SIG-M5 treated with dmso at 0.1 percent for 504 hours (cell line): ENCODE measurements at regions not wholly inside any gene's neighbourhood (a gene's known extent, or its start where the extent isn't known, plus 50 kb on each side); places are given as distances from the start of the nearest gene placed in this dataset.
"Not testable (repeated sequence)": the region's sequence is repeated elsewhere in the genome, so short reads cannot be mapped to it uniquely, and the experiment has no call there.

Experiments used
- DNase-seq: peaks from one replicate; lab custom pipeline; 2025; ENCODE audit not compliant: unreplicated experiment; lab: John Stamatoyannopoulos, UW

DNA sequence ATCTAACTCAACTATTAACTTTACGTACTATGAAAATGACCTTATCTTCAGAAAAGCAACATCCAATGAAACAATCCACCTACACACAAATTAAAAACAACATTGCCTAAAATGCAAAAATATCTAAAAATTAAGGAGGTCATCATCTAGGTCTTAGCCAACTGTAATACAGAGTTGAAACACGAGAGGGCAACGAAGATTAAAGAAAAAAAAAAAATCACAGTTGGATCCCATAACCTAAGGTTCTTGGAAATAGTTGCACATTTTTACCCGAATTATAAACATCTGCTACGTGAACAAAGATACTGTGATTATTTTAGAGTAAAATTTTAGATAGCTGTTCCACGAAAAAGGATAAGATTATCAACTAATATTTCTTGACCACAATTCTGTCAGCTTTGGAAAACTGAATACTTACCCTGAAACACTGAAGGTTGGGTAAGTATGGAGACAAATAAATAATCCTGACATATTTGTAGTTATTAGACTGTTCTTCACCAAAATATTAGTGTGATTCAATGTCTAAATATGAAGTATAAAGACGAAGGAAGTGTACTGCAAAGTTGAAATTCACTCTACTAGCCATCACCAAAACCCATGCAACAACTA is 88.0 kb upstream of the AK4 start:
- DNase-seq = peak; percentile 25

GRCh38 chr1:65062339-65062738 is 85.7 kb upstream of the AK4 start:
- no peak for DNase-seq

GRCh38 chr1:65063025-65063424 is 85.0 kb upstream of the AK4 start:
- no peak for DNase-seq

- DNase-seq = no peak
Observed at GRCh38 chr1:65064981-65065380, 83.0 kb upstream of the AK4 start.

DNA sequence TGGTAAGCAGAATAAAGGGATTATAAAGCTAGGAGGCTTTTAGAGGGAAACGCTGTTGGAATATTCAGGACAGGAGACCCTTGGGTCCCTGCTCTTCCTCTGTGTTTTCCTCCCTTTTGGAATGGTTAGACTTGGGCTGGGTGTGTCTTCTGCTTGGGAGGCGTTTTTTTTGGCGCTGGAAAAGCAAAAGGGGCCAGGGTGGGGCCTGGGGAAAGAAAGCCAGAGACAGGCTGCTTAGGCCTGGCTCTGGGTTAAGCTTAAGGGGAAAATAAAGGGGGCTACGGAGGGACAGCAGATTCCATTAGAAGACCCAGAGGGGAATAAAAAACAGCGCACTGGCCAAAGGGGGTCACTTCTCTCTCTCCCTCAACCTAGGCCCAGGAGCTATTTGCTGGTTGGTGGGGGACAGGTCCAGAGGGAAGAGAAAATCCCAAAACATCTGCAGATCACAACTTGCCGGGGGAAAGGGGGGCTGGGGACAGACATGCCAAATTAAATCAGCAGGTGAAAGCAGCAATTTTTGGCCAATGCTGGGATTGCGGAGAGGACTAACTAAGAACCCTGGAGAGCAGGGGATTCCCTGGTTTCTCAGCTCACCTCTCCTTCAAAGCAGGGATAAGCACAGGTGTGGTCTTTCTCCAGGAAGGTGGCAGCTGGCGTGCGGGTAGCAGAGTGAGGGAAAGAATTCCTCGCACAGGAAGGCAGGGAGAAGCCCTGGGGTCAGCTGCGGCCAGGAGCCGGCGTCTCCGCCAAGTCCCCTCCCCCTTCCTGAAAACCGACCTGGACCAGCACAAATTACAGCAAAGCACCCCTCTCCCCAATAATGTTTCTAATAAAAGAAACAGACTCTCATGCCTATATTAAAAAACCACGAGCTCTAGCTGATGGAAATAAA is 82.2 kb upstream of the AK4 start:
- no peak for DNase-seq

DNA sequence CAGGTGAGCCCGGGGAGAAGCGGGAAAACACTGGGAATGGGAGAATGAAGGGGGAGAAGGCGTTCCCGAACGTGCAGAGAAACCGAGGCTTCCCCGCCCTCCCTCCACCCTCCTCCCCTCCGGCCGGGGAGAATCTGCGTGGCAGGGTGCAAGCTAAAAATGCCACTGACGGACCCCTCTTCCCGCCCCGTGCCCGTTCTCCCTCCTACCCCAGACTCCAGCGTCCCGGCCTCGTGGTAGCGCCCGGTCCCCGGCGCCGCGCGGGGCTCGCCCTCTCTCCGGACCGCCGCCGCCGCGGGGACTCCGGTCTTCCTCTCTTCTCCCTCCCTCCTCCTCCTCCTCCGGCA is 81.6 kb upstream of the AK4 start:
- DNase-seq = no peak

DNA sequence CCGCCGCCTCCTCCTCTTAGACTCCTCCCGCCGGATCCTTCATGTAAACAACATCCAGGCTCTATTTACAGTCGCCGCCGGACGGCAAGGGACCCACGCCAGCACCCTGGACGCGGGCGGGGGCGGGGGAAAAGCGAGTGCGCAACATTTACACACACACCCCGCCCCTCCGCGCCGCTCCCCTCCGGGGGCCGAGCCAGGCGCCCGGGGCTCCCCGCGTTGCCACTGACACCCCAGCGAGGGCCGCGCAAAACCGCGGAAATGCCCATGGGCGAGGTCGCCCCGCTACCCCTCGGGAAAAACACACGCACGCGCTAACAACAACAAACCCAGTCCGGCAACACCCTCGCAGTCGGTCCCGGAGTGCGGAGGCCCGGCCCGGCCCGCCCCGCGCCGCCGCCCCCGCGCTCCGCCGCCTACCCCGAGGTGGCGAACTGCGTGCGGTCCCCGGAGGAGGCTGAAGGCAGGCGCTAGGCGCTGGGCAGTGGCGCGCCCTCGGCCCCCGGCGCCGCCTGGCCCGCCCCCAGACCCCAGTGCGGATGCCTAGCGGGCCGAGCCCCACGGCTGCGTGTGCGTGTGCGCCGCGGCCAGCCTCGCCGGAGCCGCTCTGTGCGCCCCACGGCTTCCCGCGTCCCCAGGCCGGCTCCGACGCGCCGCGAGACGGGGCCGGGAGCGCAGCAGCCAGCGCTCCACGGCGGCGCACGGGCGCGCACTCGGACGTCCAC is 81.1 kb upstream of the AK4 start:
- peak; percentile 68 for DNase-seq

DNA sequence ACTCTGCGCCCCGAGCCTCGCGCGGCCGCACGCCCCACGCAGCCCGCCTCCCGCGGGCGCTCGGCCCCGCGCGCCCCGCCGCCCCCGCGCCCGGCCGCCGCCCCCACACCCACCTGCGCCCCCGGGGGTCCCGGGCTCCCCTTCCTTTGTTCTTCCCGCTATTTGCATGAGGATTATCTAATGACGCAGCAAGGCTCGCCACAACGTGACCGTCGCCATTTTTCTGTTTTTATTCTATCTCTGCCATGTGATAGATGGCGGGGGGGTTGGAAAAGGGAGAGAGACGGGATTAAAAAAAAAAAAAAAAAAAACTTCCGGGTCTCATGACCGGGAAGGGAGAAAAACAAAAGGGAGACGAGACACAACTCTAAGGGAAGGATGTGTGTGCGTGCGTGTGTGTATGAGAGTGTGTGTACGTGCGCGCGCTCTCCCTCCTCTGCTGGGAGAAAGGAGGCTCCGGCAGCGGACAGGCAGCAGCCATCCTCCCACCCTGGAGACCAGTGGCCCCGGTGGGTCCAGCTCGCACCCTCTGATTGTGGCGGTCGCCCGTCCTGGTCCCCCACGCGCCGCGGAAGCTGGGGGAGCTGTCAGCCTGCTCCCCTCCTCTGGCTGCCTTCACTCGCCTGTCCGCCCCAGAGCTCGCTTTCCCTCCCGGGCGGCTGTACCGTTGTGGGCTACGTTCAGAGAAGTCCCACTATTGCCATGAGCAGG is 80.4 kb upstream of the AK4 start:
- peak; percentile 65 for DNase-seq

DNA sequence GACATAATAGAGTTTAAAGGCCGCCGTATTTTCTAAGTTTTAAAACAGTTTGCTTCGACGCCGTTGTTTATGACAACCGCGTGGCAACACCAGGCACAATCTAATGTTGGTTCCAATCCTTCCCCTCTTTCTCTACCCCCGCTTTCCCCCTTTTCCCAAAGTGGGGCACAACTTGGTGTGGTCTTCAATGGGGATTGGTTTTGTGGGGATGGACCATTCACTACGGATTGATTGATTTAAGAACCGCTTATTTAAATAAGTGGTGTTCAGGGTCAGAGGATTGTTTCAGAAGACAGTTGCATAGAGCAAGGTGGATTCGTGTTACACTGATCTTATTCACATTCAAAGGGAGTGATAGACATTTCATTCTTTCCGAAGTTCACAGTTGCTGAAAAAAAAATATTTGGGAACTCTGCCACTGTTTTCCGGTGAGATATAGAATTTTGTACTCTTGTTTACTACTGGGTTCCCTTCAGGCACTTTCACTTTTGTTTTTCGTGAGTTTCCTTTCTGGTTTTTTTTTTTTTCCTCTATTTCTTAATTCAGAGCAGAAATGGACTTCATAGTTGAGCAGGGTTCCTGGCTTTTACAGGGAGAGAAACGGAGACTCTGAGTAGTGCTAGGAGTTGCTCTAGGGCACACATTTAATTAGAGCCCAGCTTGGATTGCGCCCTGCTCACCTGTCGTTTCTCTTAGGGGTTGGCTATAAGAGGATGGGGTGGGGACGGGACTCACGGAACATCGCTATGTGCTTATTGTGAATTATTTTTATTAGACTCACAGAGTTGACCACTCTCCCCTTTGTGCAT is 79.6 kb upstream of the AK4 start:
- DNase-seq = peak; percentile 41

- DNase-seq = no peak
Observed at GRCh38 chr1:65069011-65069565, 78.9 kb upstream of the AK4 start.

DNA sequence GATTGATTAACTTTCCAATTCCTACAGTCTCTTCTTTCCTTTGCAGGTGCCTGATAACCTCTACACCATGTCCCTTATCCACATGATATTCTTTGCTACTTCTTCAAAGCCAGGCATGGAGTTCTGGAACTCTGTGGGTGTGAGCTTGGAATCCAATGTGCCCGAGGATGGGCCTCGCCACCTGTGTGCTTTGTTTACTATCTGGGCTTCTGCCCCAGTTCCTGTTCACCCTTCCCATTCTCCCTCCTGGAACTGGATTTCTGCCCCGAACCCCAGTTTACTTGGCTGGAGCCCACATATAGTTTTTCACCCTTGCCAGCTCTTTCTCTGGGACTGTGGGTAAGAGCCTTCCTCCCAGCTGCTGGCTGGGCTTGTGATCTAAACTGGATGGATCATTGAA is 75.2 kb upstream of the AK4 start:
- no peak for DNase-seq

DNA sequence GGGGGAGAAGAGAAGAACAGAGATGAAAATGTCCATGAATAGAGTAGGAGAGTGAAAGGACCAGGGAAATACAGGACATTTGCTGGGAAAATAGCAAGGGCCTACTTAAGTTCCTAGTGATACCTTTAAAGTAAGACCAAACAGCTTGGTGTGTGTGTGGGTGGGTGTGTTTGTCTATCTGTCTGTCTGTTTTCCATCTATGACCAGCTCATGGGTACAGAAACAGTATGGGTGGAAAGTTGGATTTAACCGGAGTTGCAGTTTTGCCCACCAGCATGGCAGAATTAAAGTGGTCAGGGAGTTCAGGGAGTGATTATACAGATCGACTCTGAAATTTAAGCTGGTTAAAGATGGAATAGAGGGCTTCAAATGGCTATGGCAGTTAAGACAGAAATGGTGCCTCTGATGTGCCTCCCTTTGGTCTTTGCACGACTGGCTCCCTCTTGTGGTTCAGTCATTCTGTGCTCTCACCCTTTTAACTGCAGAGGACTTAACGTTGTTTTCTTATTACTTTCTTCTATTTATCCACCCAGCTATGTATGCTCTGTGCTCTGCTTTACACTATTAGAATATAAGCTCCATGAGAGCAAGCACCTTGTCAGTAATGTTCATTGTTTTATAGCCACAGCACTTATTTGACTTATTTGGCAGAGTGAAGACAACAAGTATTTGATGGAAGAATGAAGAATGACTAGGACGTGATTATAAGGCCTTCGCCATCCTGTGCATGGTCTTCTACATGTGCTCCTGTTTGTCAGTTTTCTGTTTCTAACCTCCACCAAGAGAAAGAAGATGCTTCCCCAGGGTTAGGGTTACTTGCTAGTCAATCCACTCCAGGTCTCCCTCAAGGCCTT is 72.7 kb upstream of the AK4 start:
- DNase-seq = peak; percentile 68

- no peak for DNase-seq
Observed at GRCh38 chr1:65077369-65077768, 70.6 kb upstream of the AK4 start.

GRCh38 chr1:65079941-65080340 is 68.1 kb upstream of the AK4 start:
- DNase-seq = no peak

DNA sequence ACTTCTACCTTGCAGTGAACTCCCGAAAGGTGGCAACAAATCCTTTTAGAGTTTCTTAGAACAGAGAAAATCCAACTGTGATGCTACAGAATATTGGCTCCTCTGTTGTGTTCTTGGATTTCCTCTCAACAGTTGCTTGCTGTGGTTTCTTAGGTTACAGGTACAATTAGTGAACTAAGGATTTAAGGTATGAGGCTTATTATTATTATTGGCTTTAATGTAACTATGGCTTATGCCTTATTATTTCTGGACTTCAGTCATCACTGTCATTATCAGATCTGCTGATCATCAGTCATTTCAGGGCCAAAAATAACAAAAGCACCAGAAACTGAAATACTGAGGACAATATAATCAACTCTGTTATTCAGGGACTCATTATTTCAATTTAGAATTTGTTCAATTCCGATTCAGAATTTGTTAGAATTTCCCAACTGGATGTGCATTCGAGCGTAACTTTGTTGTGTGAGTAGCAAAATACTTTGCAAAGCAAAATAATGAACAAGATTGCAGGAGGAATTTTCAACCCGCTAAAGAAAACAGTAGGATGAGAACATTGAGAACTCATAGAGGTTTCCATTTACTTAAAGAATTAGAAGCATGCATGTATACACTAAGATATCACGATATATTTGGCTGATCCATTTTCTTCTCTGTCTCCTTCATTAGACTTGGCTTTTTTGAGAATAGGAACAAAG is 65.5 kb upstream of the AK4 start:
- no peak for DNase-seq

GRCh38 chr1:65083263-65083896 is 64.6 kb upstream of the AK4 start:
- no peak for DNase-seq

DNA sequence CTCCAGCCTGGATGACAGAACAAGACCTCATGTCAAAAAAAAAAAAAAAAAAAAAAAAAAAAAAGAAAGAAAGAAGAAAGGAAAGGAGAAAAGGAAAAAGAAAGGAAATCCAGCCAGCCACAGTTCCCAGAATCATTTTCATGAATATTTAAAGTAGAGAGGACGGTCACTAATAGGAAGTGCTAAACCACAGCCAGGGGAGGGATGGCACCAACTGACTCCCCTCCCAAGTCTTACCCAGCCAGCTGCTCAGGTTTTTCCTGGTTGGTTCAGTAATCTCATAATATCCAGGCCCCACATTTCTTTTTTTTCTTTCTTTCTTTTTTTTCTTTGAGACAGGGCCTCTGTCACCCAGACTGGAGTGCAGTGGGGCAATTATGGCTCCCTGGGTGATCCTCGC is 63.9 kb upstream of the AK4 start:
- DNase-seq = no peak

GRCh38 chr1:65087519-65087918 is 60.5 kb upstream of the AK4 start:
- DNase-seq = not testable (repeated sequence)
